ENCODE measurements at regions not wholly inside any gene's neighbourhood (a gene's known extent, or its start where the extent isn't known, plus 50 kb on each side); places are given as distances from the start of the nearest gene placed in this dataset.

DNA sequence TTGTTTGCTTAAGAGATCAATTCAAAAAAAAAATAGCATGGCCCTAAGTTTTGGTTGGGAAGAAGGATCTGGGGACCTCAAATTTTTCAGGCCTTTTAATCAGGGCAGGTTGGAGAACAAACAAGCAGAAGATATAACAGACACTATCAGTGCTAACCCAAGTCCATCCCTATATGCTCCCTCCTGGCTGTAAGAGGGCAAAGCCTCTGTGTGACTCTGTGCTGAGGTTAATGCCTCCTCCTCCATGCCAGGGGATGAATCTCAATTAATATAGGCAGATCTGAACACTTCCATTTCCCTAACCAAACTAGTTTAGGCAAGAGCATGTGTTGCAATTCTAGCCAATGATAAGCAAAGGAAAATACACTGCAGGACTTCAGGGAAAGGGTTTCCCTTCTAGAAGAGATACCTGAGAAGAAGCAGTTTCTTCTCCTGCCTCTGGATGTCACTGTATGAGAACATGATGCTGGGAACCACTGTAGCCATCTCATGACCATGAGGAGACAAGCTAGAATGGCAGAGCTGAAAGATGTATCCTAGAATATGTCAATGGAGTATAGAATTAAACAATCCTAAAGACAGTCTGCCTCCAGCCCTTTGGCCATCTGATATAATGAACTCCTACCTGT lies 76.0 kb downstream of the CHD9NB start:
- Mint-ChIP-seq H3K4me3 (no peak overlapping the region), H3K36me3 (no peaks in the 10 kb centered on the region), H3K4me1 (no peaks in the 10 kb centered on the region), H3K27ac (no peak overlapping the region), H3K9me3 (peaks cover 5% of the 10 kb centered on the region), H3K27me3 (peaks cover 30% of the 10 kb centered on the region)

DNA sequence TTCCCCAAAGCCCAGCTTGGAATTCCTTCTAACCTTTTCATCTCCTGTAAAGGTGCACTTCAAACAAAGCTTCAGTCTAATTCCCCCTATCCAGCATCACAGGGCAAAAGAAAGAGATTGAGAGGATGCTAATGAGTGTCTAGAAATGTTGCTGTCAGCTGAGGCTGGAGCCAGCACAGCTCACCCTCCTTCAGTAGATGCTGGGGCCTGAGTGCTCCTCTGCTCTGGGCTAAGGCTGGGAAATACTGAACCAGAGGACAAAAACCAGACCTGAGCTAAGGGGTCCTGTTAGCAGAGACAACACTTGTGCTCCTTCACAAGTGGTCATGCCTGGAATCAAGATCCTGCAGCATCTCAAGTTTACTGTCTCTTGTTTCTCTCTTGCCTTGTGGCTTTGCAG lies 85.0 kb downstream of the CHD9NB start:
- Mint-ChIP-seq H3K4me3 (no peak overlapping the region), H3K4me1 (no peaks in the 10 kb centered on the region), H3K36me3 (no peaks in the 10 kb centered on the region), H3K27ac (no peak overlapping the region), H3K9me3 (peaks cover 5% of the 10 kb centered on the region), H3K27me3 (peaks cover 6% of the 10 kb centered on the region)

DNA sequence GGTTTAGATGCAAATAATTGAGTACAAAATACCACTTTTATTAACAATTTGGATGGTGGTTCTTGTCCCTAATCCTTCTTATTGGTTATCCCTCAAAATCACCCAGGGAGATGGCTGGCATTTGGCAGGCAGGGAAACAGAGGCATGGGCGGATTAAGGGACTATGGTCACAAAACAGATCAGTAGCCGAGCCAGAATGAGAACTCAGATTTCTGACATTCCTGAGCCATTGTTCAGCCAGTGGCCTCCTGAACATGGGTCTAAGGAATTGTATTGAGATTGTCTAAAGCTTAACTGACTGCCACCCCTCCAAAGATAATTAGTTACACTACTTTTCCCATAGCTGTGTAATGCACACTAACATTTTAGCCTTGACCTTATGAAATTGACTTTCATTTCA lies 88.4 kb downstream of the CHD9NB start:
- Mint-ChIP-seq H3K36me3 (no peaks in the 10 kb centered on the region), H3K9me3 (no peaks in the 10 kb centered on the region), H3K4me3 (no peak overlapping the region), H3K27ac (no peak overlapping the region), H3K27me3 (peaks cover 2% of the 10 kb centered on the region), H3K4me1 (no peaks in the 10 kb centered on the region)

DNA sequence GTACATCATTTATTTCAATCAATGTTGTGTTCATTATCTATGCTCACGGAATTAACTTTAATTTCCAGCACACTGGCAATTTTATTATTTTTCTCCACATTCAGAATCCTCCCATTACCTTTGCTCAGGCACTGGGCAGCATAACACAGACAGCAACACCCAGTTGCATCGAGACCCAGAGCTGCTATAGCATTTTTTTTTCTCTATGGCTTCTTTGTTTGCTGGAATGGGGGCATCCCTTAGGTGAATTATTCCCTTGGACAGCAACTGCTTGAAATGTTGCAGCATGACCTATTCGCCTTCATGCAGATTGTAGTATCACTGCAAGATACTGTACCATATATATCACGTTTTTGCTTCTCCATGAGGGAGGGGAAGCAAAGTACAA lies 88.8 kb downstream of the CHD9NB start:
- Mint-ChIP-seq H3K27ac (no peak overlapping the region), H3K4me3 (no peak overlapping the region), H3K9me3 (no peaks in the 10 kb centered on the region), H3K36me3 (no peaks in the 10 kb centered on the region), H3K27me3 (peaks cover 2% of the 10 kb centered on the region), H3K4me1 (no peaks in the 10 kb centered on the region)

DNA sequence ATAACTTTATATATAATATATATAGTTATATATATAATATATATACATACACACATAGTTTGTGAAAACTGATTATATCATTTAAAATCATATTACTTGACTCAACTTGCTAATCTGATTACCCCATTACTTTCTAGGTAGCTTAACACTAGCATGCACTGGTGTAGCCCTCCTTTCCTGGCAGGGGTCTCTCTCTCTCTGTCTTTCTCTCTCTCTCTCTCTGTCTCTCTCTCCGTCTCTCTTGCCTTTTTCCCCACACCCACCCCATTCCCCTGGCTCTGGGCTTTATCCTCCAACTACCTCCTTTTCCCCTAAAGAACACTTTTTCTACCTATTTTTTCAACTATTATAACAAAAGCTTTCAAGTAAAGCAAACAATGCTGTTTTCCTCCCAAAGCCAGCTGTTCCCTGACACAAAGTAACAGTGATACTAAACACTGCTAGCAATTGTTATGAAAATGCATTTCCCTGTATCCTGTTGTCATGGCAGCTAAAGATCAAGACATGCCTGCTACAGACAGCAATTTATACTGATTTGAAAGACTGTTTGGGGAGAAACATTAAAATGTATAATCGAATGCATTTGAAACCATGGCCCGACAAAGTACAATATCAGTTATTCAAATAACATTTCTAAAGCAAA lies 89.4 kb downstream of the CHD9NB start:
- no peaks in the 10 kb centered on the region for H3K36me3 Mint-ChIP-seq
- H3K9me3 Mint-ChIP-seq: no peaks in the 10 kb centered on the region
- H3K27me3 Mint-ChIP-seq: peaks cover 2% of the 10 kb centered on the region
- no peak overlapping the region for H3K27ac Mint-ChIP-seq
- H3K4me1 Mint-ChIP-seq: no peaks in the 10 kb centered on the region
- H3K4me3 Mint-ChIP-seq: no peak overlapping the region

DNA sequence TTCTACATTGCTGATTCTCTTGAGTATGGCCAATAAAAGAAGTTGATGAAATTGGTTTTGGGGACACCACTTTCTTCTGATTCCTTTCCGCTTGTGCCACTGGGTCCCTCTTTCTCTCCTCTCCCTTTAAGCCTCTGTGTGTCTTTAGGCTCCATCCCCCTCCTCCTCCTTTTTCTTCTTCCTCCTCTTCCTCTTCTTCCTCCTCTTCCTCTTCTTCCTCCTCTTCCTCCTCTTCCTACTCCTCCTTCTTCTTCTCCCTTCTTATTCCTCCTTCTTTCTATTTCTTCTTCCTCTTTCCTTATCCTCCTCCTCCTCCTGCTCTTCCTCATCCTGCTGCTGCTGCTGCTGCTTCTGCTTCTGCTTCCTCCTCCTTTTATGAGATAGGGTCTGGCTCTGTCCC lies 93.7 kb downstream of the CHD9NB start:
- H3K4me3 Mint-ChIP-seq: no peak overlapping the region
- H3K27ac Mint-ChIP-seq: no peak overlapping the region
- peaks cover 2% of the 10 kb centered on the region for H3K27me3 Mint-ChIP-seq
- no peaks in the 10 kb centered on the region for H3K36me3 Mint-ChIP-seq
- no peaks in the 10 kb centered on the region for H3K4me1 Mint-ChIP-seq
- H3K9me3 Mint-ChIP-seq: no peaks in the 10 kb centered on the region

DNA sequence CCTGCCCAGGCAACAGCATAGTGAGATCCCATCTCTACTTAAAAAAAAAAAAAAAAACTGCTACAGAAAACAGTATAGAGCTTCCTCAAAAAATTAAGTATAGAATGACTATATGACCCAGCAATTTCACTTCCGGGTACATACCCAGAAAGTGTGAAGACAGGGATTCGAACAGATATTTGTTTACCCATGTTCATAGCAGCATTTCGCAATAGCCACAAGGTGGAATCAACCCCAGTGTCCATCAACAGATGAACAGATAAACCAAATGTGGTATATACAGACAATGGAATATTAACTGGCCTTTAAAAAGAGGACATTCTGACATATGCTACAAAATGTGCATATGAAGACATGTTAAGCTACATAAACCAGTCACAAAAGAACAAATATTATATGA lies 95.5 kb downstream of the CHD9NB start:
- no peak overlapping the region for H3K4me3 Mint-ChIP-seq
- no peaks in the 10 kb centered on the region for H3K9me3 Mint-ChIP-seq
- no peak overlapping the region for H3K27ac Mint-ChIP-seq
- H3K4me1 Mint-ChIP-seq: no peaks in the 10 kb centered on the region
- H3K27me3 Mint-ChIP-seq: peaks cover 2% of the 10 kb centered on the region
- H3K36me3 Mint-ChIP-seq: no peaks in the 10 kb centered on the region

DNA sequence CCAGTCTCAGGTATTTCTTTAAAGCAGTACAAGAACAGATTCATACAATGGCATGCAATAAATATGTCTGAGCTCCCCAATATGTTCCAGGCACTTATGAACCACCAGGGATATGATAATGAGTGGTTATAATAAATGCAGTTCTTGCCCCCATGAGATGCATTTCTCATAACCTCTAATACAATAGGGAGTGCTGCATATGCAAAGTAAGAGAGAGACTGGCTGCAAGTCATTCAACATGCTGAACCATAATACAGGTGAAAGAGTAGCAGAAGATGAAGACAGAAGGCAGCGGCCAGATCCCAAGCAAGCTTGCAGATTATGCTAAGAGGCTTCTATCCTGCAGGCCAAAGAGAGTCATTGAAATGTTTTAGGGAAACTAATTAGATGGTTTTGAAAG lies 96.7 kb downstream of the CHD9NB start:
- H3K9me3 Mint-ChIP-seq: no peaks in the 10 kb centered on the region
- H3K27ac Mint-ChIP-seq: no peak overlapping the region
- H3K4me1 Mint-ChIP-seq: no peaks in the 10 kb centered on the region
- H3K36me3 Mint-ChIP-seq: no peaks in the 10 kb centered on the region
- H3K4me3 Mint-ChIP-seq: no peak overlapping the region
- H3K27me3 Mint-ChIP-seq: no peaks in the 10 kb centered on the region

DNA sequence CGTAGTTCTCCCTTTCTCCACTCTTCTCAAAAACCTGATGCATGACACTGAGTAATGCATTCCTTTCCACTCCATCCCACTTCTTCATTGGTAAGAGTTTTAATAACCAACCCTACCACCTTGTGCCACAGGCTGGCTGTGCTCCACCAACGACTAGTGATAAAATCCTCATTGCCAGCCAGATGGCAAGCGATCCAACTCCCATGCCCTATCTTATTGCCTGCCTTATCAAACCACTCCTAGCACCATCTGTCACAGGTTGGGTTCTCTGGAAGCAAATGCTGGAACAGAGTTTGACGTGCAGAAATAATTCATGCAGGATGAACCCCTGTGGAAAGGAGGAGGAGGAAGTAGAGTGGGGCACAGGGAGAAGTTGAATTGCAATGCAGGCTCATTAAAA lies 99.5 kb downstream of the CHD9NB start:
- H3K9me3 Mint-ChIP-seq: no peaks in the 10 kb centered on the region
- H3K4me1 Mint-ChIP-seq: no peaks in the 10 kb centered on the region
- no peaks in the 10 kb centered on the region for H3K27me3 Mint-ChIP-seq
- H3K27ac Mint-ChIP-seq: no peak overlapping the region
- H3K36me3 Mint-ChIP-seq: no peaks in the 10 kb centered on the region
- no peak overlapping the region for H3K4me3 Mint-ChIP-seq

DNA sequence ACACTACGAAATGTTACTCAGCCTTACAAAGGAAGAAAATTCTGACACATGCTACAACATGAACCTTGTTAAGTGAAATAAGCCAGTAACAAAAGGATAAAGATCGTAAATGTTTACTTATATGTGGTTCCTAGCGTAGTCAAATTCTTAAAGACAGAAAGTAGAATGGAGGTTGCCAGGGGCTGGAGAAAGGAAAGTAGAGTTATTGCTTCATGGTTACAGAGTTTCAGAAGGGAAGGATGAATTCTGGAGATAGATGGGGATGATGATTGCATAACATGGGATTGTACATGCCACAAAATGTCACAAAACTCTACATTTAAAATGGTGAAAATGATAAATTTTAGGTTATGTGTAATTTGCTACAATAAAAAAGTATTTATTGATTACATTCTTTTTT lies 103.8 kb downstream of the CHD9NB start:
- H3K4me1 Mint-ChIP-seq: no peaks in the 10 kb centered on the region
- H3K9me3 Mint-ChIP-seq: peaks cover 2% of the 10 kb centered on the region
- H3K36me3 Mint-ChIP-seq: no peaks in the 10 kb centered on the region
- no peak overlapping the region for H3K4me3 Mint-ChIP-seq
- H3K27me3 Mint-ChIP-seq: no peaks in the 10 kb centered on the region
- H3K27ac Mint-ChIP-seq: no peak overlapping the region

DNA sequence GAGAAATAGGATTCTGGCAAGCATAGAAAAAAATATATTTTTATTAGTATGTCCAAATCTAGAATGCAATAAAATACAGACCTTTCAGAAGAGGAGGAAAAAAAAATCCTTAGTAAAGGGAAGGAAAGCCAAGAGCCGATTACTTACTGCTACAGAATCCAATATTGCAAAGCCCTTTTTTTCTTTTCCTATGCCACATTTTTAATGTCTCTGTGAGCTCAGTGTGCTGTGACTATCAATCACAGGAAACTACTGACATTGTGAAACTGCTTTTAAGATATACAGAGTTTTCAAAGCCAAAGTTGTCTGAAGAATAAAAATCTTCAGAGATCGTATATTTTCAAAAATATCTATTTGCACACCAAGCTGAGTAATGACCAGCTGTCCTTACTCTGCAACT lies 120.4 kb downstream of the CHD9NB start:
- Mint-ChIP-seq H3K9me3 (peaks cover 5% of the 10 kb centered on the region), H3K4me3 (no peak overlapping the region), H3K36me3 (no peaks in the 10 kb centered on the region), H3K27ac (no peak overlapping the region), H3K27me3 (no peaks in the 10 kb centered on the region), H3K4me1 (no peaks in the 10 kb centered on the region)

DNA sequence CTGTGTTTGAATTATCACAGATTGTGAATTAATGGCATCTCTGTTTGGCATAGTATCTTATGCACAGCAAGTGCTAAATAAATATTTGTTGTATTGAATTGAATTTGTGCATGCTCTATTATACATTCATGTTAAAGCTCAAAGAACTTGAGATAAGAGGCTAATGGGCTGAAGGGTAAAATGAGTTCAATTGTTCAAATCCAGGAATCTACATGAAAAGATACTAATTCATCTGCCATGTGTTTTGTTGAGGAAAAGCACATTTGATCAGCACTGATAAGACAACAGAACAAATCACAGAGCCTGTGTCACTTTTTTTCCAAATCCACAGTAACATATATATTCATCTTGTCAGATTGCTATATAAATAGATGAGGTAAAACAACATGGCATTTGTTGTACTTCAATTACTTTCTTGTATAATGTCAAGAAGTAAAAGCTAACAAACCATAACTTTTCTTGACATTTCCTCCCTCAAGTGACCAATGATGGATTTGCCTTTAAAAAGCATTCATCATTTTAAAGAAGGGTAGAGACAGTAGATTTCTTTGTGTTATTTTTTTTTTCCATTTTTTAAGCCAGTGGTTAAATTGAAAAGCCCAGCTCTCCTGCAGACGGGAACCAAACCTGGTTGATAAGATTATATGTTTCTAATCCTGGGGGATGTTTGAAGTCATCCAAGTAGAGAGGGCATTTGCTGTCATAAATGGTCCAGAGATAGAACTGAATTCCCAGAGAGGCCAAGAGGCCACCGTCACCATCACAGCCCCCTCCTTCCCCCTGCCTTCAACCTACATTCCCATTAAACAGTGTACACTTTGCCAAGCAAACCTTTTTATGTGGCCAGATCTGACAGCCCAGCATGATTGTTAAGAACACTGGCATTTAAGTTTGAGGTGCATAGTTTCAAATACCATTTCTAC lies 123.0 kb downstream of the CHD9NB start:
- Mint-ChIP-seq H3K4me1 (no peaks in the 10 kb centered on the region), H3K27me3 (peaks cover under 1% of the 10 kb centered on the region), H3K27ac (no peak overlapping the region), H3K36me3 (no peaks in the 10 kb centered on the region), H3K4me3 (no peak overlapping the region), H3K9me3 (peaks cover 5% of the 10 kb centered on the region)

DNA sequence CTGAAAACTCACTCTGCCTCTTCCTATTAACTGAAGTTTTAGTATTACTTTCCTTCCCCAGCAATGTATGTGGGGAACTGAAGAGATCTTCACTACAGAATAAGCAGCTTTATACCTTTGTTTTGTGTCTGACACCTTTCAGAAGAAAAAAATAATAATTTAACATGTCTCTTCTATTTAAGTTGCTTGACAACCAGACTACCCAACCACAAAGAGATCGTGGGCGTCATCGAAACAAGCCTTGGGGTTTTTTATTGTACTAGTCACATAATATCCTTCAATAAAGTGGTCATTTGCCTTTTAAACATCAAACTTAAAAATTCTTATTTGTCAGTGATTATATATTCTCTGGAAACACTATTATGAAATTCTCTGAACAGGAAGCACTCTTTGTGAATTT lies 123.7 kb downstream of the CHD9NB start:
- Mint-ChIP-seq H3K27ac (no peak overlapping the region), H3K4me3 (no peak overlapping the region), H3K27me3 (peaks cover 5% of the 10 kb centered on the region), H3K4me1 (no peaks in the 10 kb centered on the region), H3K36me3 (no peaks in the 10 kb centered on the region), H3K9me3 (peaks cover 9% of the 10 kb centered on the region)

DNA sequence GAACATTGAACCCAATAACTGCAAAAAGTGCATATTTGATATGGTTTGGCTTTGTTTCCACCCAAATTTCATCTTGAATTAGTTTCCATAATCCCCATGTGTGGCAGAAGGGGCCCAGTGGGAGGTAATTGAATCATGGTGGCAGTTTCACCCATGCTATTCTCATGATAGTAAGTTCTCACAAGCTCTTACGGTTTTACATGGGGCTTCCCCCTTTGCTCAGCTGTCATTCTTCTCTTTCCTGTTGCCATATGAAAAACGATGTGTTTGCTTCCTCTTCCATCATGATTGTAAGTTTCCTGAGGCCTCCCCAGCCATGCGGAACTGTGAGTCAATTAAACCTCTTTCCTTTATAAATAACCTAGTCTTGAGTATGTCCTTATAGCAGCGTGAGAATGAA lies 127.6 kb downstream of the CHD9NB start:
- no peak overlapping the region for H3K27ac Mint-ChIP-seq
- no peaks in the 10 kb centered on the region for H3K4me1 Mint-ChIP-seq
- no peaks in the 10 kb centered on the region for H3K36me3 Mint-ChIP-seq
- H3K4me3 Mint-ChIP-seq: no peak overlapping the region
- peaks cover 10% of the 10 kb centered on the region for H3K9me3 Mint-ChIP-seq
- peaks cover 12% of the 10 kb centered on the region for H3K27me3 Mint-ChIP-seq

DNA sequence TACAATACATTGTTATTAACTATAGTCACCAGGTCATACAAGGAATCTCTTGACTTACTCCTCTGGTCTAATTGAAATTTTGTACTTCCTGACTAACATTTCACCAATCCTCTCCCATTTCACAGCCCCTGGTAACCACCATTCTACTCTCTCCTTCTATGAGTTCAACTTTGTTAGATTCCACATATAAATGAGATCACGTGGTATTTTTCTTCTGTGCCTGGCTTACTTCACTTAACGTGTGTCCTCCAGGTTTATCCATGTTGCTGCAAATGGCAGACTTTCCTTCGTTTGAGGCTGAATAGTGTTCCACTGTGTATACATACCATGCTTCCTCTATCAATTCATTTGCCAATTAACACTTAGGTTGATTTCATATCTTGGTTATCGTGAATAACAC lies 128.5 kb downstream of the CHD9NB start:
- no peak overlapping the region for H3K4me3 Mint-ChIP-seq
- H3K9me3 Mint-ChIP-seq: peaks cover 10% of the 10 kb centered on the region

DNA sequence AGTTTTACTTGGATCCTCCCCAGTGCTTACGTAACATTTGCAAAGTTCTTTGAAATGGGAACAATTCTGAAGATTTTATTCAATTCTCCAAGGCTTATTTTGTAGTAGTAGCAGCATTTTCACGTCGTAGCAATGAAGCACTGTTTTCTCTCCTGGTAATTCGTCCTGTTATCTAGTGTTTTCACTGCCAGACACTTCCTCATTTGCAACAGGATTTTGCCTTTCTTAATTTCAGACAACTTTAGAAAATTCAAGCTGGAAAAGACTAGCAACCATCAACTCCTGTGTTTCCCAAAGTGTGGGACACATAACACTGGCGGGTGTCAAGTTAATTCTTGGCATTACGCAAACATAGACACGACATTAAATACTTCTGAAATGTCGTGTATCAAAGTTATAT lies 131.6 kb downstream of the CHD9NB start:
- Mint-ChIP-seq H3K9me3 (peaks cover 10% of the 10 kb centered on the region), H3K27me3 (peaks cover 17% of the 10 kb centered on the region), H3K36me3 (no peaks in the 10 kb centered on the region), H3K4me3 (no peak overlapping the region), H3K27ac (no peak overlapping the region), H3K4me1 (no peaks in the 10 kb centered on the region)

More for the DNA sequence above, 128.5 kb downstream of the CHD9NB start:
- Mint-ChIP-seq H3K36me3 (no peaks in the 10 kb centered on the region), H3K27me3 (peaks cover 14% of the 10 kb centered on the region), H3K4me1 (no peaks in the 10 kb centered on the region), H3K27ac (no peak overlapping the region)

Data from activated naive CD4-positive, alpha-beta T cell treated with anti-CD3 and anti-CD28 coated beads, Interleukin-2, amount 50 U/mL, for 24 hours (primary cell).